GM12878 (cell line): ENCODE measurements at regions not wholly inside any gene's neighbourhood (a gene's known extent, or its start where the extent isn't known, plus 50 kb on each side); places are given as distances from the start of the nearest gene placed in this dataset.

Experiments
- ATAC-seq: fragments of 200-7000 bp; cut with Tn5 transposase; 3 replicates; pipeline ENCODE4 v1.9.1; 2020; ENCODE audit warnings: mild to moderate bottlenecking, moderate library complexity
- BruUV-seq: library from RNA; stranded (reverse); fragments of 400-500 nt; replicated peaks from 2 replicates; lab custom pipeline; 2021; lab: Mats Ljungman, UMichigan
- CTCF ChIA-PET: fragments of 300-600 bp; sonication (Branson Sonifier 250); formaldehyde crosslinking; extraction: SDS; loops from one replicate; lab custom pipeline; 2021; ENCODE audit warnings: inconsistent platforms; lab: Yijun Ruan, JAX
- POLR2A ChIA-PET: fragments of 350-600 bp; formaldehyde crosslinking; extraction: SDS; loops from one replicate; lab custom pipeline; 2021; ENCODE audit warnings: inconsistent platforms; lab: Charles Lee
- RAD21 ChIA-PET: fragments of 300-600 bp; sonication (Branson Sonifier 250); formaldehyde crosslinking; loops from one replicate; lab custom pipeline; 2023; ENCODE audit warnings: antibody characterized with exemption; ENCODE audit not compliant: unreplicated experiment; lab: Charles Lee
- SMC1A ChIA-PET: fragments of 300-600 bp; sonication (Branson Sonifier 250); formaldehyde crosslinking; loops from one replicate; lab custom pipeline; 2023; ENCODE audit not compliant: unreplicated experiment, uncharacterized antibody; lab: Charles Lee
- DNase-seq: peaks from one replicate; pipeline ENCODE4 v3.0.0-alpha.2; 2011; ENCODE audit warnings: low read depth, low spot score
- FAIRE-seq: peaks from 3 replicates; lab custom pipeline; 2011; peaks lifted over from hg19 to GRCh38; lab: Jason Lieb, UNC
- H2AFZ ChIP-seq: 2 replicates; pipeline ENCODE4 v1.6.0; 2011; ENCODE audit warnings: low read depth, low read length, control low read depth; ENCODE audit not compliant: control insufficient read depth
- H3K27ac ChIP-seq: 2 replicates; pipeline ENCODE4 v1.5.1; 2011; ENCODE audit warnings: control low read depth; ENCODE audit not compliant: control insufficient read depth, insufficient read depth
- H3K27me3 ChIP-seq, 2 experiments: replicated peaks in 1 of 2; 2 replicates each; pipeline versions ENCODE4 v1.6.0 to v1.6.1; 2011; ENCODE audit warnings: low read length in 1 of 2; ENCODE audit not compliant: control insufficient read depth in 2 of 2, insufficient read depth in 2 of 2
- H3K36me3 ChIP-seq, 2 experiments: 2 replicates each; pipeline ENCODE4 v1.5.1; 2011; ENCODE audit warnings: low read length in 1 of 2; ENCODE audit not compliant: control insufficient read depth in 2 of 2, insufficient read depth in 2 of 2
- H3K4me1 ChIP-seq: 2 replicates; pipeline ENCODE4 v1.6.1; 2011; ENCODE audit warnings: mild to moderate bottlenecking, low read length, moderate library complexity, mixed read lengths; ENCODE audit not compliant: control insufficient read depth, insufficient read depth
- H3K4me2 ChIP-seq: 2 replicates; pipeline ENCODE4 v1.6.0; 2011; ENCODE audit warnings: control low read depth; ENCODE audit not compliant: control insufficient read depth, insufficient read depth
- H3K4me3 ChIP-seq: fragments of 200-600 bp; sonication (generic); 2 replicates; pipeline ENCODE4 v1.5.1; 2016
- H3K79me2 ChIP-seq: 2 replicates; pipeline ENCODE4 v1.6.0; 2011; ENCODE audit warnings: low read length; ENCODE audit not compliant: control insufficient read depth, insufficient read depth
- H3K9ac ChIP-seq: 2 replicates; pipeline ENCODE4 v1.8.0; 2011; ENCODE audit warnings: low read length, control low read depth, mixed read lengths; ENCODE audit not compliant: control insufficient read depth, insufficient read depth
- H3K9me3 ChIP-seq: replicated peaks from 3 replicates; pipeline ENCODE4 v1.5.1; 2011; ENCODE audit warnings: mild to moderate bottlenecking, low read length; ENCODE audit not compliant: control insufficient read depth, insufficient read depth
- H4K20me1 ChIP-seq: 2 replicates; pipeline ENCODE4 v1.6.0; 2011; ENCODE audit not compliant: control insufficient read depth, insufficient read depth
- CBX5 ChIP-seq: sonication (generic); IDR thresholded peaks from 2 replicates; pipeline ENCODE4 v1.6.1; 2016; ENCODE audit warnings: low read depth, moderate library complexity, mild to moderate bottlenecking, inconsistent platforms
- CHD1 ChIP-seq: IDR thresholded peaks from 2 replicates; pipeline ENCODE4 v1.6.1; 2012; ENCODE audit warnings: low read depth, low read length, improper control_type of control experiment
- GABPA ChIP-seq: IDR thresholded peaks from 2 replicates; pipeline ENCODE4 v1.6.1; 2014; ENCODE audit warnings: antibody characterized with exemption, low read depth, mild to moderate bottlenecking, inconsistent platforms
- JUNB ChIP-seq: IDR thresholded peaks from 2 replicates; pipeline ENCODE4 v1.6.1; 2016; ENCODE audit warnings: antibody characterized with exemption, mild to moderate bottlenecking
- MYB ChIP-seq: fragments of 150-350 bp; IDR thresholded peaks from 2 replicates; pipeline ENCODE4 v1.6.1; 2014; ENCODE audit warnings: mild to moderate bottlenecking, low read depth, low read length, borderline replicate concordance
- PKNOX1 ChIP-seq: fragments of 450-650 bp; IDR thresholded peaks from 2 replicates; pipeline ENCODE4 v1.6.1; 2016; ENCODE audit warnings: mild to moderate bottlenecking
- SREBF1 ChIP-seq: IDR thresholded peaks from 2 replicates; pipeline ENCODE4 v1.6.1; 2012; ENCODE audit warnings: mild to moderate bottlenecking, low read length
- ZNF207 ChIP-seq: fragments of 450-650 bp; IDR thresholded peaks from 2 replicates; pipeline ENCODE4 v1.6.1; 2014; ENCODE audit warnings: antibody characterized with exemption, mild to moderate bottlenecking, borderline replicate concordance
- WGBS: methylation state at CpG from one replicate; pipeline ENCODE4 v1.1.6; 2016; ENCODE audit warnings: low lambda C conversion rate; ENCODE audit not compliant: insufficient replicate concordance, insufficient coverage; ENCODE audit errors: missing lambda C conversion rate; 5-methylcytosine and 5-hydroxymethylcytosine counted together
- in situ Hi-C: fragments of 300-500 bp; cut with MboI; formaldehyde crosslinking; loops from 9 replicates; pipeline ENCODE4 v1.14.3; 2018; ENCODE audit warnings: mixed read lengths
- intact Hi-C: fragments of 100-400 bp; cut with micrococcal nuclease; formaldehyde crosslinking; loops from one replicate; pipeline ENCODE4 v1.14.2; 2022; ENCODE audit not compliant: unreplicated experiment
- TF ChIP-seq, protein P1 (sequence below): IDR thresholded peaks from 2 replicates; pipeline ENCODE4 v1.6.1; 2012; ENCODE audit warnings: improper control_type of control experiment, low read depth, low read length; ENCODE audit not compliant: insufficient replicate concordance
- TF ChIP-seq, protein P2 (sequence below): IDR thresholded peaks from 2 replicates; pipeline ENCODE4 v1.6.1; 2011; ENCODE audit warnings: low read depth, low read length, improper control_type of control experiment, borderline replicate concordance
- TF ChIP-seq, protein P3 (sequence below): fragments of 450-650 bp; formaldehyde crosslinking; IDR thresholded peaks from 2 replicates; pipeline ENCODE4 v1.4.0; 2020; ENCODE audit warnings: mild to moderate bottlenecking, moderate library complexity

GRCh38 chr2:200026332-200027230 is 71.2 kb downstream of the MAIP1 start (continued):
- TF ChIP-seq, protein P1, sequence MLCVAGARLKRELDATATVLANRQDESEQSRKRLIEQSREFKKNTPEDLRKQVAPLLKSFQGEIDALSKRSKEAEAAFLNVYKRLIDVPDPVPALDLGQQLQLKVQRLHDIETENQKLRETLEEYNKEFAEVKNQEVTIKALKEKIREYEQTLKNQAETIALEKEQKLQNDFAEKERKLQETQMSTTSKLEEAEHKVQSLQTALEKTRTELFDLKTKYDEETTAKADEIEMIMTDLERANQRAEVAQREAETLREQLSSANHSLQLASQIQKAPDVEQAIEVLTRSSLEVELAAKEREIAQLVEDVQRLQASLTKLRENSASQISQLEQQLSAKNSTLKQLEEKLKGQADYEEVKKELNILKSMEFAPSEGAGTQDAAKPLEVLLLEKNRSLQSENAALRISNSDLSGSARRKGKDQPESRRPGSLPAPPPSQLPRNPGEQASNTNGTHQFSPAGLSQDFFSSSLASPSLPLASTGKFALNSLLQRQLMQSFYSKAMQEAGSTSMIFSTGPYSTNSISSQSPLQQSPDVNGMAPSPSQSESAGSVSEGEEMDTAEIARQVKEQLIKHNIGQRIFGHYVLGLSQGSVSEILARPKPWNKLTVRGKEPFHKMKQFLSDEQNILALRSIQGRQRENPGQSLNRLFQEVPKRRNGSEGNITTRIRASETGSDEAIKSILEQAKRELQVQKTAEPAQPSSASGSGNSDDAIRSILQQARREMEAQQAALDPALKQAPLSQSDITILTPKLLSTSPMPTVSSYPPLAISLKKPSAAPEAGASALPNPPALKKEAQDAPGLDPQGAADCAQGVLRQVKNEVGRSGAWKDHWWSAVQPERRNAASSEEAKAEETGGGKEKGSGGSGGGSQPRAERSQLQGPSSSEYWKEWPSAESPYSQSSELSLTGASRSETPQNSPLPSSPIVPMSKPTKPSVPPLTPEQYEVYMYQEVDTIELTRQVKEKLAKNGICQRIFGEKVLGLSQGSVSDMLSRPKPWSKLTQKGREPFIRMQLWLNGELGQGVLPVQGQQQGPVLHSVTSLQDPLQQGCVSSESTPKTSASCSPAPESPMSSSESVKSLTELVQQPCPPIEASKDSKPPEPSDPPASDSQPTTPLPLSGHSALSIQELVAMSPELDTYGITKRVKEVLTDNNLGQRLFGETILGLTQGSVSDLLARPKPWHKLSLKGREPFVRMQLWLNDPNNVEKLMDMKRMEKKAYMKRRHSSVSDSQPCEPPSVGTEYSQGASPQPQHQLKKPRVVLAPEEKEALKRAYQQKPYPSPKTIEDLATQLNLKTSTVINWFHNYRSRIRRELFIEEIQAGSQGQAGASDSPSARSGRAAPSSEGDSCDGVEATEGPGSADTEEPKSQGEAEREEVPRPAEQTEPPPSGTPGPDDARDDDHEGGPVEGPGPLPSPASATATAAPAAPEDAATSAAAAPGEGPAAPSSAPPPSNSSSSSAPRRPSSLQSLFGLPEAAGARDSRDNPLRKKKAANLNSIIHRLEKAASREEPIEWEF, result no peak
- TF ChIP-seq JUNB, result no peak

DNA sequence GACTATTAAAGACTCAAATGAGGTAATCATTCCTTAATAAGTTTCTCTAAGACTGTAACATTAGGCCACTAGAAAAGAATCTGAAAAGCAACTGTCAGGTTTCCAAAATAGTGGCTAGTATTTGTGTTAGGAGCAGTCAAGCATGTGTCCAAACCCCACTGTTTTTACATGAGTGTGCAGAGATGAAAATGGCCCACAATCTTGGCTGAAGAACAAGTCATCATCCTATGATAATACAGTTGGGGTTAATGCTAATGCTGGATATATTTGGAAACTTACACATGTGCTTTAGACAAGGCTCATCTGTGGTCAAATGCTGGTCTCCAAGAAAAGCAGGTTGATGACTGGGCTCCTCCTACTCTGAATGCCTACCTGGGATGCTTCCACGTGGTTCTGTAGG is 73.6 kb downstream of the MAIP1 start:
- no peak overlapping the region for H3K4me2 ChIP-seq
- POLR2A ChIA-PET, result no interaction called here
- TF ChIP-seq ZNF207 (no peak), CHD1 (no peak), MYB (no peak), SREBF1 (no peak), PKNOX1 (no peak), CBX5 (no peak), GABPA (no peak)
- TF ChIP-seq, protein P2, sequence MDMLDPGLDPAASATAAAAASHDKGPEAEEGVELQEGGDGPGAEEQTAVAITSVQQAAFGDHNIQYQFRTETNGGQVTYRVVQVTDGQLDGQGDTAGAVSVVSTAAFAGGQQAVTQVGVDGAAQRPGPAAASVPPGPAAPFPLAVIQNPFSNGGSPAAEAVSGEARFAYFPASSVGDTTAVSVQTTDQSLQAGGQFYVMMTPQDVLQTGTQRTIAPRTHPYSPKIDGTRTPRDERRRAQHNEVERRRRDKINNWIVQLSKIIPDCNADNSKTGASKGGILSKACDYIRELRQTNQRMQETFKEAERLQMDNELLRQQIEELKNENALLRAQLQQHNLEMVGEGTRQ, result no peak
- TF ChIP-seq, protein P3, sequence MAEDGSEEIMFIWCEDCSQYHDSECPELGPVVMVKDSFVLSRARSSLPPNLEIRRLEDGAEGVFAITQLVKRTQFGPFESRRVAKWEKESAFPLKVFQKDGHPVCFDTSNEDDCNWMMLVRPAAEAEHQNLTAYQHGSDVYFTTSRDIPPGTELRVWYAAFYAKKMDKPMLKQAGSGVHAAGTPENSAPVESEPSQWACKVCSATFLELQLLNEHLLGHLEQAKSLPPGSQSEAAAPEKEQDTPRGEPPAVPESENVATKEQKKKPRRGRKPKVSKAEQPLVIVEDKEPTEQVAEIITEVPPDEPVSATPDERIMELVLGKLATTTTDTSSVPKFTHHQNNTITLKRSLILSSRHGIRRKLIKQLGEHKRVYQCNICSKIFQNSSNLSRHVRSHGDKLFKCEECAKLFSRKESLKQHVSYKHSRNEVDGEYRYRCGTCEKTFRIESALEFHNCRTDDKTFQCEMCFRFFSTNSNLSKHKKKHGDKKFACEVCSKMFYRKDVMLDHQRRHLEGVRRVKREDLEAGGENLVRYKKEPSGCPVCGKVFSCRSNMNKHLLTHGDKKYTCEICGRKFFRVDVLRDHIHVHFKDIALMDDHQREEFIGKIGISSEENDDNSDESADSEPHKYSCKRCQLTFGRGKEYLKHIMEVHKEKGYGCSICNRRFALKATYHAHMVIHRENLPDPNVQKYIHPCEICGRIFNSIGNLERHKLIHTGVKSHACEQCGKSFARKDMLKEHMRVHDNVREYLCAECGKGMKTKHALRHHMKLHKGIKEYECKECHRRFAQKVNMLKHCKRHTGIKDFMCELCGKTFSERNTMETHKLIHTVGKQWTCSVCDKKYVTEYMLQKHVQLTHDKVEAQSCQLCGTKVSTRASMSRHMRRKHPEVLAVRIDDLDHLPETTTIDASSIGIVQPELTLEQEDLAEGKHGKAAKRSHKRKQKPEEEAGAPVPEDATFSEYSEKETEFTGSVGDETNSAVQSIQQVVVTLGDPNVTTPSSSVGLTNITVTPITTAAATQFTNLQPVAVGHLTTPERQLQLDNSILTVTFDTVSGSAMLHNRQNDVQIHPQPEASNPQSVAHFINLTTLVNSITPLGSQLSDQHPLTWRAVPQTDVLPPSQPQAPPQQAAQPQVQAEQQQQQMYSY (CRISPR knock-in tag), result no peak

More for the DNA sequence above, 73.6 kb downstream of the MAIP1 start:
- no peak for FAIRE-seq
- no peaks in the 10 kb centered on the region for H3K9me3 ChIP-seq
- intact Hi-C loops (no loop called here), in situ Hi-C loops (no loop called here)
- H3K4me3 ChIP-seq, result no peak overlapping the region
- no peaks in the 10 kb centered on the region for H3K27me3 ChIP-seq
- H2AFZ ChIP-seq, result no peak overlapping the region
- no peak for ATAC-seq
- no peaks in the 10 kb centered on the region for H3K79me2 ChIP-seq
- ChIA-PET CTCF (no interaction called here), RAD21 (no interaction called here), SMC1A (no interaction called here)
- no peak overlapping the region for H3K27ac ChIP-seq
- 0% methylated on average over 1 of the region's 1 CpG for WGBS
- no TSS peak for BruUV-seq
- H3K4me1 ChIP-seq, result no peaks in the 10 kb centered on the region
- H3K36me3 ChIP-seq, result no peaks in the 10 kb centered on the region
- no peak for DNase-seq
- no peak overlapping the region for H3K9ac ChIP-seq
- no peaks in the 10 kb centered on the region for H4K20me1 ChIP-seq
